Activated T-helper 1 cell treated with anti-CD3 and anti-CD28 coated beads, Interleukin-12 subunit alpha, Interleukin-12 subunit beta, Interleukin-2, Interleukin-4 antibody, amounts not matched to agents 30 ng/mL and 10 ng/mL and 1 ng/mL, durations not matched to agents 14 hours and 24 hours and 36 hours (primary cell): ENCODE measurements at regions not wholly inside any gene's neighbourhood (a gene's known extent, or its start where the extent isn't known, plus 50 kb on each side); places are given as distances from the start of the nearest gene placed in this dataset.

ENCODE experiments used
- DNase-seq: peaks from one replicate; pipeline ENCODE4 v3.0.0; 2021; ENCODE audit warnings: low spot score
- H3K27ac Mint-ChIP-seq: one replicate; pipeline ENCODE4 v1.8.0; 2021; ENCODE audit warnings: mild to moderate bottlenecking, mixed read lengths
- H3K27me3 Mint-ChIP-seq: one replicate; pipeline ENCODE4 v1.8.0; 2022; ENCODE audit warnings: mild to moderate bottlenecking, moderate library complexity, mixed read lengths; ENCODE audit not compliant: insufficient read depth
- H3K36me3 Mint-ChIP-seq: one replicate; pipeline ENCODE4 v1.8.0; 2021; ENCODE audit warnings: low read depth, mixed read lengths
- H3K4me1 Mint-ChIP-seq: one replicate; pipeline ENCODE4 v1.8.0; 2021; ENCODE audit warnings: low read depth, mixed read lengths
- H3K4me3 Mint-ChIP-seq: one replicate; pipeline ENCODE4 v1.8.0; 2021; ENCODE audit warnings: mild to moderate bottlenecking, moderate library complexity, mixed read lengths
- H3K9me3 Mint-ChIP-seq: one replicate; pipeline ENCODE4 v1.8.0; 2021; ENCODE audit warnings: mixed read lengths
- intact Hi-C: fragments of 100-400 bp; cut with micrococcal nuclease; formaldehyde crosslinking; loops from one replicate; pipeline ENCODE4 v1.15.1; 2024

DNA sequence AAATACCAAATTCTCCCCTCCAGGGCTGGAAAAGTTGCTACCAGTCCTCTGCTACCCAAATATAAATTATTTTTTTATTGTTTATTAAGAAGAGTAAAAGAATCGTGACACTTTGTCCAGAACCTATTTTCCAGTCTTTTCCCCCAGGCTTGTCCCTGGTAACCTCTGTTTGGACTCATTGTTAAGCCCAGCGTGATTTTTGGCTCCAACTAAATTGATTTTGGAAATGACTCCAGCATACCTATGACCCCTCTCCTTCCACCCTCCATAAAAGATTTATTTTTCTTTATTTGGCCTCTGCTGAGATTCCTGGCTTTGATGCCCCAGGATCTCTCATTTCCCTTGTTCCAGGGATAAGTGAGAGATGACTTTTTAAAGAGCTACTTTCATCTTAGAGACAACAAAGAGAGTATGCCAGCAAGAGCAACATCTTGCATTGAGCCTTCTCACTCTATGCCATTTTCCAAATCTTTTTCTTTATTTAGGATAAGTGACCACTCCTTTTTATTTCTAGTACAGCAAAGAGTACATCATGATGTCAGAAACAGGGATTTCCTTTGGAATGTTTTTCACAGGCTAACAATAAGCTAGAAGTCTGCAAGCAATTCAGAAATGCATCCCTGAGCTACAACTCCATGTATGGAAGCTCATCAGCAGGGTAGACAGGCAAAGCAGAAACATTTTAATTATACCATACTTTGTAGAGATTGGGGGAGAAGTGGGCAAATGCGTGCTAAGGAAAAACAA is 75.8 kb downstream of the DAD1 start:
- no peaks in the 10 kb centered on the region for H3K27me3 Mint-ChIP-seq
- DNase-seq = no peak
- peaks cover 91% of the 10 kb centered on the region for H3K4me1 Mint-ChIP-seq
- no peaks in the 10 kb centered on the region for H3K9me3 Mint-ChIP-seq
- H3K36me3 Mint-ChIP-seq = peaks cover 85% of the 10 kb centered on the region
- intact Hi-C loops = loop anchor here (5.0 kb wide), 1 partner anchor 311 kb away; no protein-coding TSS in a partner anchor
- peak overlapping the region; percentile 96 for H3K27ac Mint-ChIP-seq
- H3K4me3 Mint-ChIP-seq = peak overlapping the region; percentile 95

DNA sequence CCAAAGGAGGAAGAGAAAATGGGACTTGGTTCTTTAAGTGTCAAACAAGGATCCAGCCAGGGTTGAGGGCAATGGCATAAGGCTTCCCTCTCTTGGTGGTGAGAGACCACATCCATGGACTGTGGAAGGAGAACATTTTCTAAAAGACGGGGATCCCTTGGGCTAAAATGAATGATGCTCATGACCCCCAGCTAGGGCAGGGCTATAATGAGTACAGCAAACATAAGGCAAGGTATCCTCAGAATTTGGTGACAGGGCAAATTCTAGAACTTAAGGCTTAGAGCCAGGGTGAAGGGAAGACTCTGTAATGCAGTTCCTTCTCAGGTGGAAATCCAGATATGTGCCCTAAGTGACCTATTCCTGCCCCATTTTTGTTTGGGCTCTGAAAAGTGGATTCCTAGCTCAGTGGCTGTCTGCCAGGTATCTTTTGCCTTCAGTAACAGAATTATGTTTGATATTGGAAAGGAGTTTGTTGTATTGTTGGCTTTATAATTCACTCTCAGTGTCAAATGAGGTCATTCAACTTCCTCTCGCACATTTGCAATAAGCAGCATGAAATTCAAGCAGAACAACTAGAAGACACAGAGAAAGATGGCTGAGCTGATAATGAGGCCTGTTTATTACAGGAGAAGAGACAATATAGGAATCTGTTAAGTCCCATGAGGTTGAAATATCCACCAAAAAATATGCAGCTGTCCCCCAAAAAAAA is 76.8 kb downstream of the DAD1 start:
- Mint-ChIP-seq H3K27me3 (no peaks in the 10 kb centered on the region), H3K9me3 (no peaks in the 10 kb centered on the region), H3K36me3 (peaks cover 80% of the 10 kb centered on the region), H3K27ac (peak overlapping the region; percentile 96), H3K4me1 (peaks cover 86% of the 10 kb centered on the region), H3K4me3 (peak overlapping the region; percentile 95)
- no peak for DNase-seq
- intact Hi-C loops = loop anchor here (5.0 kb wide), 1 partner anchor 310 kb away; no protein-coding TSS in a partner anchor

DNA sequence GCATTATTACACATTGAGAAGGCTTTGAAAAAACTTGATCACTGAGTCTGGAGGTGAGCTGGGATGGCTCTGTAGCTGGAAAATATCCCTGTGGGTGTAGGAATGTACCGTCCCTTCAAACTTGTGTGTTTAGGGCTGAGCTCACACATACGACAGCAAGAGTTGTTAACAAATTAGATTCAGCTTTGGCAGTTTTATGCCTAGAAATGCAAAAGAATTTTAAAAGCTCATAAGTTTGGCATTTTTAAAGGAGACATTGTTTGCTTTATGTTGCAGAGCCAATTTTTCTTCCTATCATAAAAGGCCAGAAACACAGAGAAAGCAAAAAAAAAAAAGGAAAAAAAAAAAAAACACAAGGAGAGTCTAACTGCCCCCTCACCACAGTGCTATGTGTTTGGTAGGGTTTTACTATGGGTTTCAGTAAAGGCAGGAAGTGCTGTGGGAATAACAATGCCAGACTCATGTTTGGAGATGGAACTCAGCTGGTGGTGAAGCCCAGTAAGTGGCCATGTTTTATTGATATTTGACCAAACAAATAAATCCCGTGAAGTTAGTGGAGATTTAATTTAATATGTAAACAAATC is 78.4 kb downstream of the DAD1 start:
- Mint-ChIP-seq H3K36me3 (peaks cover 78% of the 10 kb centered on the region), H3K4me3 (peak overlapping the region; percentile 95), H3K9me3 (no peaks in the 10 kb centered on the region), H3K27ac (peak overlapping the region; percentile 96), H3K4me1 (peaks cover 83% of the 10 kb centered on the region), H3K27me3 (no peaks in the 10 kb centered on the region)
- intact Hi-C loops = loop anchor here (5.0 kb wide), 1 partner anchor 308 kb away; no protein-coding TSS in a partner anchor
- no peak for DNase-seq

DNA sequence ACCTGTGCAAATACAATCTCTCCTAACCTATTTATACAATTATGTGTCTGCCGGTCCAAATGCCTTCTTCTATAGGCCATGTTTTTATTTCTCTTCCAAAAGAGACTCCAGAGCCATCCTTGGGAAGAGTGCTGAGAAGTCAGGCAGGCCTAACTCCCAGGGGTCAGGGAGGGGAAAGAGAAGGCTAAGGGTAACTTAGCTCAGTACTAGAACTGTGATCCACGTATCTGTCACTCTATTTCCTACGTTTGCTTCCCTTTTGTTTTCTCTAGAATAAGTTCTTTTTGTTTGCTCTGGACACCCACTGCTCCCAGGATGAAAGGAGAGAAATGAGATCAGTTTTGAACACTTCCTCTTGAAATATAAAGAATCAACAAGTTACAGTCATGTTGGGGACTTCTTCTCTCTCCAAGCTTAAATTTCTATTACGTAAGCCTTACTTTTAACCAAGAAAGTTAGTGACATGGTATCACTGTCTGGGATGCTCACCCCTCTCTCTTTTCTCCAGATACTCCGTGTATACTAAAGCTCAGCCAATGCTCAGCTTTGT is 79.2 kb downstream of the DAD1 start:
- peaks cover 79% of the 10 kb centered on the region for H3K4me1 Mint-ChIP-seq
- no peak for DNase-seq
- intact Hi-C loops = loop anchor here (5.0 kb wide), 4 partner anchors 308 to 658 kb away; no protein-coding TSS in a partner anchor

DNA sequence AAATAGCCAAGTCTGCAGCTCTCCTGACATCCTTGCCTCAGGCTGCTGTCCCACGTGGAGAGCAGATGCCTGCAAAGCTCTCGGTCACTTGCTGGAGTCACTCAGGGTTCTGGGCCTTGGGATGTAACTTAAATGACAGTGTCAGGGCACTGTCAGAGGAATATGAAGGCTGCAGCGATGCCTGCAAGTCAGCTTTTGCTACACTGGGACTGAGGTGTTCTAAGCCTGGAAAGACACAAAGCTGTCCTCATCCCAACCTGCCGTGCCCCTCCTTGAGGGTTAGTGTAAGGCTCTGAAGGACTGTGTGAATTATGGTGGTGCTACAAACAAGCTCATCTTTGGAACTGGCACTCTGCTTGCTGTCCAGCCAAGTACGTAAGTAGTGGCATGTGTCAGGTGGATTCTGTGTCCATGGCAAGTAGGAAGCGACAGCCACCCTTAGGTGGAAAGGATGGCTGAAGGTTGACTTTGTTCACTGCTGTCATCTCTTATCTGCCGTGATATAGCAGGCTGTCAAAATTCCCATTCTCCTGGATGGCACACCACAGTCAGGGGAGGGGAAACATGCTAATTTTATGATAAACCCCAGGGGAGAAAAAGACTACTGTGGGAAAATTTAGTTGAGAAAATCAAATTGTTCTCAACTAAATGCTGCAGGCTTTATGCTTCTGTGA is 79.9 kb downstream of the DAD1 start:
- Mint-ChIP-seq H3K27ac (peak overlapping the region; percentile 96), H3K9me3 (no peaks in the 10 kb centered on the region), H3K4me3 (peak overlapping the region; percentile 95), H3K36me3 (peaks cover 81% of the 10 kb centered on the region), H3K4me1 (peaks cover 80% of the 10 kb centered on the region), H3K27me3 (no peaks in the 10 kb centered on the region)
- no peak for DNase-seq
- intact Hi-C loops = loop anchor here (5.0 kb wide), 3 partner anchors 387 to 657 kb away; no protein-coding TSS in a partner anchor

More for the DNA sequence above, 79.2 kb downstream of the DAD1 start:
- Mint-ChIP-seq H3K36me3 (peaks cover 77% of the 10 kb centered on the region), H3K9me3 (no peaks in the 10 kb centered on the region), H3K27me3 (no peaks in the 10 kb centered on the region), H3K4me3 (peak overlapping the region; percentile 95), H3K27ac (peak overlapping the region; percentile 96)

DNA sequence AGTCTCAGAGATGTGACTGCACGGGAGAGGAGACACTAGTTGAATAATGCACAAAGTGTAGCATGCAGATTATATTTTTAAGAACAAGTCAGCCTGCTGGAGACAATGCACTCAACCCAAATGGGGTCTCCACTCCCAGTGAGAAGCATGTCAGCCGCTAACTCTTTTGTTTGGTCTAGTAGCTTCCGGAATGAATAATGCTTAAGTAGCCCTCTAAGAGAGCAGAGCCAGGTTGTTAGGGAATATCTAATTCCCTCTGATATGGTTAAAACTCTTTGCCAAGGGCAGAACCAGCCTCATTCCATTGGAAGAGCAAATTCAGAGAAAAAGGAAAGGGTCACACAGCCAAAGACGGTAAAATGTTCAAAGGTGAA is 80.4 kb downstream of the DAD1 start:
- Mint-ChIP-seq H3K9me3 (no peaks in the 10 kb centered on the region), H3K27ac (peak overlapping the region; percentile 96), H3K36me3 (peaks cover 81% of the 10 kb centered on the region), H3K27me3 (no peaks in the 10 kb centered on the region), H3K4me1 (peaks cover 82% of the 10 kb centered on the region), H3K4me3 (peak overlapping the region; percentile 95)
- intact Hi-C loops = loop anchor here (5.0 kb wide), 3 partner anchors 386 to 656 kb away; no protein-coding TSS in a partner anchor
- no peak for DNase-seq

DNA sequence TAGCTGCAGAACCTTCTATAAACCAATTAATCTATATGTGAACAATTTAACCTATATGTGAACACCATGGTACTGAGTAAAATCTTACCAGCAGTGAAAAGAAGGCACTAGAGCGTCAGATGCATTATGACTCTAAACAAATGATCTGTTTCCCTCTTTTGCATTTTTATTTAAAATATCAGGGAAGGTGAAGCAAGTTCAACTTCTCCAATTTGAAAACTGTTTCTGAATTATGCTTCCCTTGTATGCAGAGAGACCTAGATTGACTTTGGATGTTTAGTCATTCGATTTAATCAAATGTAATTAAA is 80.9 kb downstream of the DAD1 start:
- intact Hi-C loops = loop anchor here (5.0 kb wide), 3 partner anchors 386 to 656 kb away; no protein-coding TSS in a partner anchor
- no peak for DNase-seq
- H3K36me3 Mint-ChIP-seq = peaks cover 80% of the 10 kb centered on the region
- H3K4me1 Mint-ChIP-seq = peaks cover 82% of the 10 kb centered on the region
- peak overlapping the region; percentile 96 for H3K27ac Mint-ChIP-seq
- H3K9me3 Mint-ChIP-seq = no peaks in the 10 kb centered on the region
- peak overlapping the region; percentile 95 for H3K4me3 Mint-ChIP-seq
- no peaks in the 10 kb centered on the region for H3K27me3 Mint-ChIP-seq

DNA sequence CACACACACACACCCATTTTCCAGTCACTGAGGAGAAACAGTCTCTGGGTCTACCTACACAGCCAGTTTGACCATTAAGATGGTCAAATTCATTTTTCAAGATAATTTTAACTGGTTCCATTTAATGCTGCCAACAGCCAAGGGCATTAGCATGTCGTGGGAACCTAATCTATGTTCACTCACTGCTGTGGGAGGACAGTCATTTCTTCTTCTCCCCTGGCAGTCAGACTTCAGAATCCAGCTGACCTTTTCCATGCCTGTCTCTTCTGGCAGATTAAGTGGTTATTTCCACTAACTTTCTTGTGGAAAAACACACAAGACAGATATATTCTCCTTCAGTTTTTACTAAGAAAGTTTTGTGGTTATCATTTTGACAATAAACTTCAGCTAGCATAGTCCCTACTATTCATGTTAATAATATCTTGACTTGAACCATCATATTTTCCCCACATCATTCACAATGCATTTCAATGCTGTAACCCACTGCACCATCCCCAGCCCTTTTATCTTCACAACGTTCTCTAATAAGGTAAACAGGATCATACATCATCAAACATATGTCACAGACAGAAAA is 82.2 kb downstream of the DAD1 start:
- Mint-ChIP-seq H3K9me3 (no peaks in the 10 kb centered on the region), H3K27ac (peak overlapping the region; percentile 96), H3K36me3 (peaks cover 82% of the 10 kb centered on the region), H3K27me3 (no peaks in the 10 kb centered on the region), H3K4me3 (peak overlapping the region; percentile 95), H3K4me1 (peaks cover 82% of the 10 kb centered on the region)
- DNase-seq = no peak
- intact Hi-C loops = loop anchor here (1.0 to 5.0 kb wide), 9 partner anchors 16 to 655 kb away; no protein-coding TSS in a partner anchor

DNA sequence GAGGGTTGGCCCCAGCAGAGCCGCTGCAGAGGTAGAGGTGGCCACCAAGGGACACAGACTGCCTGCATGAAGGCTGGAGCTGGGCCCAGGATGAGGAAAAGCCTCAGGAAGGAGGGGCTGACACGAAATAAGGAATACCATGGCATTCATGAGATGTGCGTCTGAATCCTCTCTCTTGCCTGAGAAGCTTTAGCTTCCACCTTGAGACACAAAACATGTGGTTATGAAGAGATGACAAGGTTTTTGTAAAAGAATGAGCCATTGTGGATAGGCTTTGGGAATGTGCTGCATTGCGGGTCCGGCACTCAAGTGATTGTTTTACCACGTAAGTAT is 82.7 kb downstream of the DAD1 start:
- peak overlapping the region; percentile 96 for H3K27ac Mint-ChIP-seq
- H3K4me3 Mint-ChIP-seq = peak overlapping the region; percentile 95
- H3K9me3 Mint-ChIP-seq = no peaks in the 10 kb centered on the region
- peaks cover 81% of the 10 kb centered on the region for H3K36me3 Mint-ChIP-seq
- H3K4me1 Mint-ChIP-seq = peaks cover 79% of the 10 kb centered on the region
- H3K27me3 Mint-ChIP-seq = no peaks in the 10 kb centered on the region
- intact Hi-C loops = loop anchor here (2.0 to 5.0 kb wide), 5 partner anchors 16 to 654 kb away; no protein-coding TSS in a partner anchor
- no peak for DNase-seq

DNA sequence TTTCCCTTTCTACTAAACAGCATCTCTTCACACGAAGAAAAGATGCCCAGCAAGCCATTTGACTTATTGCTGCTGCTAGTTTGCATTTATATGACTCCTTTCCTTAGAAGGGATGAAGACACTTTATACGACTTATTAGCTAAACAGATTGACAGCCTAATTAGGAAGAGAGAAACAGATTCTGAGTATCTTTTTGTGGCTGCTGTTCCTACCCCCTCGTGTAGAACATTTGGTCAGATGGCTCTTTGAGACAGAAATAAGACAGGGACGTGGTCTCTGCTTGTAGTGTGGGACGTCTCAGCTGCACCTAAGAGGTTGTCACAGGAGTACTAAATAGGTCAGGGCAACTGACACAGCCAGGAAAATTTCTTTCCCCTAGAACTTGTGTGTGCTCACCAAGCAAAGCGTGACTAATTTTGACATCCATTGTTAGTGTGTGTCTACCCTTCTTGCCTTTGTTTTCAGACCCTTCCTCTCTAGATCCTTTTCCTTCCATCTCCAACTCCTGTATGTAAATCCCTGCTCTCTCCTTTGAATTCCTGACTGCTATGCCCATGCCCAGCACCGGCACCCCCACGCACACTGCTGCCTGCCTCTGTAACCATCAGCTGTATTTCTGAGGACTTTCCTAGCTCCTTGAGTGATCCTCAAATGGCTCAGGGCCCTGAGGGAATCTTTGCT is 83.2 kb downstream of the DAD1 start:
- Mint-ChIP-seq H3K9me3 (no peaks in the 10 kb centered on the region), H3K4me3 (peak overlapping the region; percentile 95), H3K36me3 (peaks cover 81% of the 10 kb centered on the region), H3K4me1 (peaks cover 78% of the 10 kb centered on the region), H3K27ac (peak overlapping the region; percentile 96), H3K27me3 (no peaks in the 10 kb centered on the region)
- DNase-seq = no peak
- intact Hi-C loops = loop anchor here (2.0 to 5.0 kb wide), 5 partner anchors 17 to 654 kb away; no protein-coding TSS in a partner anchor

DNA sequence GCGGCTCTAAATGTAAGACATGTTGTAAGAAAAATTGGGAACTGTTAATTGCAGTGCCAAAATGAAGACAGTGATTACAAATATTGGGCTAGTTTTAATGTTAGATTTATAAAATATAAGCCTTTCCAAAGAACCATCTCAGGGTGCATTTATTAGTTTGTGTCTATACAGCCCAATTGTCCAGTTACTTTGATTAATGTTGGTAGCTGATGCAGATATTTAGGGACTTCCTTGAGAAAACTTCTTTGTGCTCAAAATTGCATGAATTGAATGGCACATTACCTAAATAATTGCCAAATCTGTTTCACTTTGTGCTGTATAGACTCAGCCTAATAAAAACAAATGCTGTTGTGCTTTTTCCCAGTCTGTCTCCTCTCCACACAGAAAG is 83.7 kb downstream of the DAD1 start:
- intact Hi-C loops = loop anchor here (5.0 kb wide), 3 partner anchors 383 to 653 kb away; no protein-coding TSS in a partner anchor
- H3K4me1 Mint-ChIP-seq = peaks cover 78% of the 10 kb centered on the region

More for the DNA sequence above, 83.7 kb downstream of the DAD1 start:
- Mint-ChIP-seq H3K9me3 (no peaks in the 10 kb centered on the region), H3K36me3 (peaks cover 81% of the 10 kb centered on the region), H3K4me3 (peak overlapping the region; percentile 95), H3K27me3 (no peaks in the 10 kb centered on the region), H3K27ac (peak overlapping the region; percentile 96)
- DNase-seq = no peak
